ENCODE measurements at regions not wholly inside any gene's neighbourhood (a gene's known extent, or its start where the extent isn't known, plus 50 kb on each side); places are given as distances from the start of the nearest gene placed in this dataset.
"Not testable (repeated sequence)": the region's sequence is repeated elsewhere in the genome, so short reads cannot be mapped to it uniquely, and the experiment has no call there.

- no peak for DNase-seq (ENCODE audit: low read depth in 2 of 2)
Measured at GRCh38 chr3:102686792-102687191, 252.0 kb downstream of the ZPLD1 start.

DNA sequence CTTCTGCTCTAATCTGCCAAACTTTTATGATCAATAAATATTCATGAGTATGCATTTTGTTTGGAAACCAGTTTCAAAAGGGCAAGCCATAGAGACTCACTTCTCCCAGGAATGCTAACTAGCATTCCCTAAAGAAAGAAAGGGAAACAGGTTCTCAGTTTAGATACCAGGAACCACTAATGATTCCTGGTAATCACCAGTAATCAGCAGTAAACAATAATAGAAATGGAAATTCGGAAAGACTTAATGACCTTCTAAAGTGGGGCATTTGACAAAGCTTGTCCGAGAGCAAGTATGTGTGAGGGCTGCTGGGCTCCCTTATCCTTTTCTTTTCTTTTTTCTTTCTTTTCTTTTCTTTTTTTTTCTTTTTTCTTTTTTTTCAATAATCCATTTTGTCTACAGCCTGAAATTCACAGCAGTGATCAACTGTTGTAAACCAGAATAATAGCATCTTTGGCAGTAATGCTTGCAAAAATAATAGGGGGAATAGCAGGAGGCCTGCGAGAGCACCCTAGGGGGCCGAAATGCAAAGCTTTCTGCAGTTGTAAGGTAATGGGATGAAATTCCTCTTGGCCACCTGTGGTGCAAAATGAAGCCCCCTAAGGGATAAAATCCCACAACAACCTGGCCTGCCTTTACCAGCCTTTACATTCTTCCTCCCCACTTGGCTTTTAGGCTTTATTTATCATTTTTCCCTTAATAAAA lies 253.2 kb downstream of the ZPLD1 start:
- no peak for DNase-seq (ENCODE audit: low read depth in 2 of 2)

DNA sequence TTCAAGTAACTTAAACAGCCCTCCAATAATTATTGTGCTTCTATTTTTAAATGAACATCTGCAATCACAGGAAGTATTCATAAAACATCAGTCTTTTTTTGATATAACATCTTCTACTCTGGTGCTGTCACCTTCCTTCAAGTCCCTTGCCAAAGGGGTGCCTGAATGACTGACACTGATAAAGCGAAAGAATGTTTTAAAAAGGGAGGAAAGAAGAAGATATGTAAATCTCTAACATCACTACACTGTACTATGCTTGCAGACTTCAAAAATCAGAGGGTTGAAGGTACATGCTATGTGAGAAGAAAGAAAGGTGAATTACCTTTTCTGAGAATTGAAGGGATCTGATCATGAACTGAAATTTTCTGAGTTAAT lies 253.7 kb downstream of the ZPLD1 start:
- DNase-seq (ENCODE audit: low read depth in 2 of 2), result no peak

DNA sequence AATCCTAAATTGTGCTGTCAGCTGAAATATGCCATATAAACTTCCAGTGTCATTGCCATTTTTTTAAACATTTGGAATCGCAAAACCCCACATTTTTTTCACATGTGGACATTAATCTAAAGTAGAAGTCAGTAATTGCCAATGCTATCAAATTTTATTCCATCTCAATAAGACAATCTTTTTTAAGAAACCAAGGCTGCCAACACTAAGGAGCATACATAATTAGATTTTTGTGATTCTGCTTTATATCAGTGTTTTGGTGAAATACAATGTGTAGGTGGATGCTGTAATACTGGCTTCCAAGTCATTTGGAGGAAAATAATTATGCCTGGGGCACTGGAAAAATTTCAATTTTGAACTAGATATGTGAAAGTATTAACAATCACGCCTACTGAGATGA lies 256.7 kb downstream of the ZPLD1 start:
- no peak for DNase-seq (ENCODE audit: low read depth in 2 of 2)

GRCh38 chr3:102699104-102699818 lies 264.4 kb downstream of the ZPLD1 start:
- no peak for DNase-seq (ENCODE audit: low read depth in 2 of 2)

DNA sequence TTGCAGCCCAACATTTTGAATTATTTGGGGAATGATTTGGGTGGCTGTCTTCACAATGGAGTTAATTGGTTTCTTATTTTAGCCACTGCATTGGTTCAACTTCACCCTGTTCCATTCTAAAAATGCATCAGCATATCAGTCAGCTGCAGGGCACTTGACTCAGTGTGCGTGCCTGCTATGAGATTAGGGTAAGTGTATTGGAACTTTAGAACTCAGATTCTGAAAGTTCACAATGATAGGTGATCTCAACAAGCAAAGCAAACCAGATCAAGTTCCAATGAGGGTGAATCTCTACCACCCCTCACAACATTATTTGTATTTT lies 265.0 kb downstream of the ZPLD1 start:
- no peak for DNase-seq (ENCODE audit: low read depth in 2 of 2)

- DNase-seq (ENCODE audit: low read depth in 2 of 2), result no peak
Measured at GRCh38 chr3:102712896-102713295, 278.1 kb downstream of the ZPLD1 start.

GRCh38 chr3:102714567-102714966 lies 279.8 kb downstream of the ZPLD1 start:
- no peak for DNase-seq (ENCODE audit: low read depth in 2 of 2)

DNA sequence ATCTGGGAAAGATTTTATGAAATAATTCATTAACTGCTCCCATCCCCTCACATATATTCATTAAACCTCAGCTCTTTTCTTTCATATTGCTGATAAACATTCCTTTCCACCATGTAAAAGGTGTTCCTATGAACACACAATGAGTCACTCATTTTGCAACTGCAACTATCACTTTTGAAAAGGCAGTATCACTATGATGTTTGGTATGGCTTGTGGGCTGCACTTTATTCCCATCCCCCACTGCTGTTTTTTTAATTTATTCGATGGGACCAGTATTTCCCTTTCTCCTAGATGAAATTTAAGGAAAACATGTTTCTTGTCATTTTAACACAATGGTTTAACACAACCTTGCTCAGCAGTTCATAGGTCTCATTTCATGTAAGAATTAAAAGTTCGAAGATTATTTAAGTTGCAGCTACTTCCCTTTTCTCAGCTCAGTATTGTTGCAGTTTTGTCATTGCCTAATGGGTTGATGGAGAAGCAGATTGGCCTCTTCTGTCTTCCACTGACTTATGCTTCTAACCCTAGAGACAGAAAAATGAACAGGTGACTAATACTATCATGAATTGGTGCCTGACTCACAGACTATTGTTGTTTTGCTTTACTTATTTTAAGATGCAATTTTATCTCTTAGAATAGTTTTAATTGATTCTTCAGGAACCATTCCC lies 280.3 kb downstream of the ZPLD1 start:
- DNase-seq (ENCODE audit: low read depth in 2 of 2), result no peak

DNA sequence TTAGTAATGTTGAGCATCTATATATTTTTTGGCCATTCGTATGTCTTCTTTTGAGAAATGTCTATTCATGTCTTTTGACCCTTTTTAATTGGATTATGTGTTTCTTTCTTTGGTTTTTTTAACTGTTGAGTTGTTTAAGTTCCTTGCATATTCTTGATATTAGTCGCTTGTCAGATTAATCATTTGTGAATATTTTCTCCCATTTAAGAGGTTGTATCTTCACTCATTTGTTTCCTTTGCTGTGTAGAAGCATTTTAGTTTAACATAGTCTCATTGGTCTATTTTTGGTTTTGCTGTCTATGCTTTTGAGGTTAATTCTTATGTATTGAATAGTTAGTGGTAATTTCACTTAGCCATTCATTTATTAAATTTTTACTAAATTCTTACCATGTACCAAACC lies 283.8 kb downstream of the ZPLD1 start:
- DNase-seq (ENCODE audit: low read depth in 2 of 2), result no peak

DNA sequence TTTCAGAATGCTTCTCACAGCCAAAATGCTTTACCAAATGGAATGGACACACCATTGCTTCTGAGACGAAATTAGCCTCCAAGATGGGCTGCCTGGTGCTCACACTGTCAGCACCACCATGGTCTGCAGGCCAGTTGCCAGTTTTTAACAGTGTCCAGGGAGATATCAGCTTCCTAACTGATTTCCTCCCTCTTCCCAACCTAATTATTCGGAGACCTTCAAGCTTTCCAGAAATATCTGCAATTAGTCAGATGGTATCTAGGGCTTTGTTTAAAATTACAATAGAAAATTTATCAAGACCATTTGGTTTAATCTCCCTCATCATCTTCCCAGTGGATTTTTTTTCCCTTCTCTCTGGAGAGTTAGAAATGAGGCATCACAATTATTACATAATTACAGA lies 287.5 kb downstream of the ZPLD1 start:
- no peak for DNase-seq (ENCODE audit: low read depth in 2 of 2)

GRCh38 chr3:102727340-102727739 lies 292.5 kb downstream of the ZPLD1 start:
- peak; percentile 57 to 65 for DNase-seq (ENCODE audit: low read depth in 2 of 2)

- not testable (repeated sequence) for DNase-seq (ENCODE audit: low read depth in 2 of 2)
Measured at GRCh38 chr3:102732581-102732980, 297.8 kb downstream of the ZPLD1 start.

DNA sequence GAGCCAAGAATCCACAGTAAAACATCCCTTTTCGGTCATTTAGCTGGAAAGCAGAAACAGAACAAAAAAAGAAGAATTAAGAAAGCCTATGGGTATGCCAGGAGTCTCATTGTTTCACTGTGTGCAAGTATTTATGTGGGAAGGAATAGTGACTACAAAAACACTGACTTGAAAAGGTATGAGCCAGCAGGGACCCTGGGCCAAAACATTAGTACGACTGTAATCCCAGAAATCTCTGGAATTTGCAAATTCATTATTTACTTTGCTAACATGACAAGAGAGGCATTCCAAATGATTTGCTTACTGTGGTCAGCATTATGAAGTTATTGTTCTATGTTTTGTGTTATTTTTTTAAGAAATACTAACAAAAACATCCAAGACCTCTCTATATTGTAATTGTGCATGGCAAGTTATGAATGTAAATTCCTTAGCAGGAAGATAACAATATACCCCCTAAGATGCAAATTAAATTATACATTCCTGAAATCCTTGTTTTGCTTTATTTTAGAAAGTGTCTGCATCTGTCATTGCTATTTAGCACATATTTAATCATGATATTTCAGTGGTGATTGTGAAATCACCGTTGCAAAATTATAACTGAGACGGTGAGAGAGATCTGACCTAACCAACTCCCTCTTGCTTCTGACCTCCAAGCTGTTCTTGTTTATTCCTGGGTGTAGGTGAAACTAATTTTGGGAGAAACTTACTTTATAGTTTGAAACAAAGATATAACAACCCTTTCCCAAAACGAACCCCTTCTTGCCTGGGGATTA lies 299.2 kb downstream of the ZPLD1 start:
- DNase-seq (ENCODE audit: low read depth in 2 of 2), result peak; percentile 65 to 72

DNA sequence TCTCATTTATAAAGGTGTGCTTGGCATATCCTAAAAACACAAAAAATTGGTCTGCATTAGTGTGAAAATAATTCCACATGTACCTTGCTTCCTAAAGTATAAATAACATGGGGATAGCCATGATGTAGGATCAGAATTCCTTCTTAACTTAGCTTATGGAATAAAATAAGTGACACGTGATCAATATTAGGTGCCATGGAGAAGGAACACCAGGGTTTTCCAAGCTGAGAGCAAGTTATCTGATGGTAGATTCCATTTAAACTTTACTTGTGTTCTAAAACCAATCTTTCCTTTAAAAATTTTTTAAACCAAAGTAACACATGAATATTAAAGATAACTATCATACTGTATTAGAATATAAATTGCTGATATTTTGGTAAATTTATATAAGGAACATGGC lies 300.5 kb downstream of the ZPLD1 start:
- no peak for DNase-seq (ENCODE audit: low read depth in 2 of 2)

DNA sequence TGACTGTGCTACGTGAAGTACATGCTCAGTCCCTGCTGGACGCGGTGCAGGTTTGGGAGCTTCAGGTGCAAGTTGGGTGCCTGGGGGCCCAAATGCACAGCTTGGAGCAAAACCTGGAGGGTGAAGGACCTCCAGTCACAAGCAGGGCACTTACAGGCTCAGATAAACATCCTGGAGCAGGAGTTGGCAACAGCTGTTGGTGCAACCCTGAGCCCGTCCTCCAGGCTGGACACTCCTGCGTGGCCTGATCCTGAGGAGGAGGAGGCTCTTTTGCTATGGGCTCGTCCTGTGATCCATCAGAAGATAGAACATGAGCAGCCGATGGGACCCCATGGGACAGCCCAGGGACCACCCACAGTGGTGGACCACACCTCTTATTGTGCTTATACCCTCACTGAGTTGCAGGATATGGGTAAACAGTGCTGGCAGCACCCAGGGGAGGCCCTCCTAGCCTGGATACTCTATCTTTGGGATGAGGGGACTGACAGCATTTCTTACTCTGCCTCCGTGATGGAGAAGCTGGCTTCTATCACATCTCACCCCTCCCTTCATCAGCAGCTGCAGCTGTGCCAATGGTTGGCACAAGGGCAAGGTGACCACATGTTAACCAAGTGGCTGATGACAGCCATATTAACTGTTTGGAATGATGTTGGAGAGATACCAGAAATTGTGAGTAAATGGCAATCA lies 301.6 kb downstream of the ZPLD1 start:
- DNase-seq (ENCODE audit: low read depth in 2 of 2), result no peak

DNA sequence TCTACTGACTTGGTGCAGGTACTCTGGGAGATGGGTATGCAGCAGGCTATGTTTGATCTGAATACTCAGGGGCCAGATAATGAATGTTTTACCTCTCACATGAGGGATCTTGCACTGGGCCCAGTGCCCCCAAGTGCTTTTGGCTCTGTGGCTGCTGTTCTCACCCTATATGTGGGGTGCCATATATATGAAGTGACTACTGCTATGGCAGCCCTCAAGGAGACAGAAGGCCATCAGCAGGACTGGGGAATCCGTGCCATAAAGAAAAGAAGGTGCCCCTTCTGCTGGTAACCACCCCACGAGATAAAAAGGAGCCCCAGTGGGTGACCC lies 302.1 kb downstream of the ZPLD1 start:
- DNase-seq (ENCODE audit: low read depth in 2 of 2), result no peak

- DNase-seq (ENCODE audit: low read depth in 2 of 2), result no peak
Measured at GRCh38 chr3:102737353-102737752, 302.5 kb downstream of the ZPLD1 start.

- DNase-seq (ENCODE audit: low read depth in 2 of 2), result no peak
Measured at GRCh38 chr3:102741105-102741504, 306.3 kb downstream of the ZPLD1 start.

DNA sequence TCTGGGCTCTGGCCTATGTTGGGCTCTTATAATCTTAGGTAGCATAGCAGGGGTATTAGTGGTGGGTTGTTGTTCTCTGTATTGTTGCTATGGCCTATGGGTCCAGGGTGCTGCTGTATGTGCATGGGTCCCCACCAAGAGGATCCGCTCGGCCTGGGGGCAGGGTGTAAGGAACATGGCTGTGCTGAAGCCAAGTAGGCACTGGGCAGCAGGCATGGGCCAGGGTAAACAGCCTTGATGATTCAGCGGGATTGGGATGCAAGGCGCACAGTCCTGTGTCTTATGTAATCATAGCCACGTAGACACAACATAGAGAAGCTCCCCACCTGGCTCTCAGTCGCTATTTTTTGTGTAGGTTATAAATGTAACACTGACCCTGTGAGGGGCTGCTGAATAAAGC lies 306.9 kb downstream of the ZPLD1 start:
- DNase-seq (ENCODE audit: low read depth in 2 of 2), result no peak

DNA sequence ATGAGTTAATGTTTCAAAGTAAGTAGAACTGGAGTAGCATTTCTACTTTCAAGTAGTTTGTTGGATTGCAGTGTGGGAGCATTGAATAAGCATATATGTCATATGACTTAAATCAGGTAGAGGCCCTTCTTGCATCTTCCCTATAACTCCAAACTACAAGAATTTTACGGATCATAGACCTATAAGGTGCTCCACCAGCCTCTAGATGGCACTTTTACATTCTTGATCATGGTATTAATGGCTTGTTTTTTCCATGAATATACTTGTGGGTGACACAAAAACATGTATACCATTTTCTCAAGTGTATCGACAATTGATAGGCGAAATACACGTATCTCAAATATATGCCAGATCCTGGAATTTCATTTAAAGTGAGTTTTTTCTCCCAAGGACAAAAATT lies 311.1 kb downstream of the ZPLD1 start:
- DNase-seq (ENCODE audit: low read depth in 2 of 2), result no peak

GRCh38 chr3:102747611-102748010 lies 312.8 kb downstream of the ZPLD1 start:
- DNase-seq (ENCODE audit: low read depth in 2 of 2), result no peak

Measured in fibroblast of skin of left biceps (primary cell).